ENCODE measurements at regions not wholly inside any gene's neighbourhood (a gene's known extent, or its start where the extent isn't known, plus 50 kb on each side); places are given as distances from the start of the nearest gene placed in this dataset.

DNA sequence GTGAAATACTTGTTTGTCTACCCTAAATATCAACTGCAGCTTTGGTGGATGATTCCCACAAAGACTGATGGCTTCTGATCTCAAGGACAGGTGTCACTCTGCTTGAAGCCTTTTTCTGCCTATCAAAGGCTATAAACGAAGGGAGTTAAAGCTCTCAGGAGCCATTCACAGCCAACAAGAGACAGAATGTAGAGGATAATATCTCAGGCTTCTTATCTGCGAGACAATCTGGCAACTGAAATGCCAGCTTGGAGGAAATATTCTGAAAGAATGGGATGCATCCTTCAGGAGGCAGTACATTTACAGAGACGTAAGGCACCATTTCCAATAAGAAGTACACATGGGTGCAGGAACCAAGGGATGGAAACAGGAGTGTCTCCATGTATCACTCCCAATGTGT lies 549.4 kb downstream of the GPAM start:
- TF ChIP-seq, protein P1, sequence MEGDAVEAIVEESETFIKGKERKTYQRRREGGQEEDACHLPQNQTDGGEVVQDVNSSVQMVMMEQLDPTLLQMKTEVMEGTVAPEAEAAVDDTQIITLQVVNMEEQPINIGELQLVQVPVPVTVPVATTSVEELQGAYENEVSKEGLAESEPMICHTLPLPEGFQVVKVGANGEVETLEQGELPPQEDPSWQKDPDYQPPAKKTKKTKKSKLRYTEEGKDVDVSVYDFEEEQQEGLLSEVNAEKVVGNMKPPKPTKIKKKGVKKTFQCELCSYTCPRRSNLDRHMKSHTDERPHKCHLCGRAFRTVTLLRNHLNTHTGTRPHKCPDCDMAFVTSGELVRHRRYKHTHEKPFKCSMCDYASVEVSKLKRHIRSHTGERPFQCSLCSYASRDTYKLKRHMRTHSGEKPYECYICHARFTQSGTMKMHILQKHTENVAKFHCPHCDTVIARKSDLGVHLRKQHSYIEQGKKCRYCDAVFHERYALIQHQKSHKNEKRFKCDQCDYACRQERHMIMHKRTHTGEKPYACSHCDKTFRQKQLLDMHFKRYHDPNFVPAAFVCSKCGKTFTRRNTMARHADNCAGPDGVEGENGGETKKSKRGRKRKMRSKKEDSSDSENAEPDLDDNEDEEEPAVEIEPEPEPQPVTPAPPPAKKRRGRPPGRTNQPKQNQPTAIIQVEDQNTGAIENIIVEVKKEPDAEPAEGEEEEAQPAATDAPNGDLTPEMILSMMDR (IDR thresholded peaks at IDR 0.05), result no peak
- no peak for TF ChIP-seq POLR2A (IDR thresholded peaks at IDR 0.05)

All from lower leg skin (tissue), 3 donors.